GM23338 (cell line): ENCODE measurements at regions not wholly inside any gene's neighbourhood (a gene's known extent, or its start where the extent isn't known, plus 50 kb on each side); places are given as distances from the start of the nearest gene placed in this dataset.

Source experiments
- ATAC-seq: fragments of 200-7000 bp; cut with Tn5 transposase; 3 replicates; pipeline ENCODE4 v1.9.1; 2020
- DNase-seq: peaks from one replicate; pipeline ENCODE4 v3.0.0-alpha.2; 2015; ENCODE audit warnings: low spot score
- H2AFZ ChIP-seq: fragments of 200-600 bp; sonication (generic); 2 replicates; pipeline ENCODE4 v1.8.0; 2016; ENCODE audit warnings: antibody characterized with exemption, mild to moderate bottlenecking, moderate library complexity
- H3F3A ChIP-seq: fragments of 200-600 bp; sonication (generic); replicated peaks from 2 replicates; pipeline ENCODE4 v1.8.0; 2017; ENCODE audit warnings: antibody characterized with exemption, mixed run types, low read depth
- H3K27ac ChIP-seq: fragments of 200-600 bp; sonication (generic); 2 replicates; pipeline ENCODE4 v1.6.1; 2016; ENCODE audit warnings: low read depth
- H3K27me3 ChIP-seq: fragments of 200-600 bp; sonication (generic); 2 replicates; pipeline ENCODE4 v1.8.0; 2016; ENCODE audit warnings: mild to moderate bottlenecking, mixed run types, moderate library complexity; ENCODE audit not compliant: insufficient read depth
- H3K36me3 ChIP-seq: fragments of 200-600 bp; sonication (generic); 2 replicates; pipeline ENCODE4 v1.8.0; 2016; ENCODE audit warnings: mild to moderate bottlenecking; ENCODE audit not compliant: insufficient read depth
- H3K4me1 ChIP-seq: fragments of 200-600 bp; sonication (generic); 2 replicates; pipeline ENCODE4 v1.8.0; 2016; ENCODE audit warnings: mild to moderate bottlenecking, moderate library complexity; ENCODE audit not compliant: insufficient read depth
- H3K4me2 ChIP-seq: fragments of 200-600 bp; sonication (generic); 2 replicates; pipeline ENCODE4 v1.7.1; 2017; ENCODE audit warnings: mixed run types
- H3K4me3 ChIP-seq: fragments of 200-600 bp; sonication (generic); 2 replicates; pipeline ENCODE4 v1.6.1; 2016; ENCODE audit warnings: mixed run types
- H3K79me2 ChIP-seq: fragments of 200-600 bp; sonication (generic); replicated peaks from 2 replicates; pipeline ENCODE4 v1.8.0; 2017; ENCODE audit warnings: mild to moderate bottlenecking; ENCODE audit not compliant: insufficient read depth
- H3K9me2 ChIP-seq: fragments of 200-600 bp; sonication (generic); 2 replicates; pipeline ENCODE4 v1.8.0; 2017; ENCODE audit not compliant: insufficient read depth
- H4K20me1 ChIP-seq: fragments of 200-600 bp; sonication (generic); replicated peaks from 2 replicates; pipeline ENCODE4 v1.8.0; 2017; ENCODE audit warnings: mild to moderate bottlenecking; ENCODE audit not compliant: insufficient read depth
- H3K27ac Mint-ChIP-seq: 2 replicates; pipeline ENCODE4 v1.8.0; 2020; ENCODE audit warnings: inconsistent platforms, mild to moderate bottlenecking, moderate library complexity, mixed read lengths
- H3K27me3 Mint-ChIP-seq: 3 replicates; pipeline ENCODE4 v1.8.0; 2022; ENCODE audit warnings: low read depth, mild to moderate bottlenecking, moderate library complexity, mixed read lengths, inconsistent platforms; ENCODE audit not compliant: insufficient read depth, poor library complexity
- H3K36me3 Mint-ChIP-seq: 3 replicates; pipeline ENCODE4 v1.8.0; 2021; ENCODE audit warnings: low read depth, mild to moderate bottlenecking, inconsistent platforms, moderate library complexity, mixed read lengths
- H3K4me1 Mint-ChIP-seq: 3 replicates; pipeline ENCODE4 v1.8.0; 2020; ENCODE audit warnings: mild to moderate bottlenecking, inconsistent platforms, mixed read lengths
- H3K4me3 Mint-ChIP-seq: 3 replicates; pipeline ENCODE4 v1.8.0; 2021; ENCODE audit warnings: moderate library complexity, mild to moderate bottlenecking, inconsistent platforms, mixed read lengths
- H3K9me3 Mint-ChIP-seq: 3 replicates; pipeline ENCODE4 v1.8.0; 2020; ENCODE audit warnings: moderate library complexity, mild to moderate bottlenecking, inconsistent platforms, mixed read lengths
- CREB1 ChIP-seq: fragments of 250-450 bp; sonication (Bioruptor Pico); IDR thresholded peaks from 2 replicates; pipeline ENCODE4 v1.5.0; 2020; ENCODE audit warnings: low read depth, mild to moderate bottlenecking, moderate library complexity
- CTCF ChIP-seq, 2 experiments: fragments of 200-600 bp in 1 of 2; sonication (generic) in 1 of 2; conservative IDR thresholded peaks; 2 replicates each; pipeline versions ENCODE4 v1.5.1 to v1.6.1; 2016 to 2017; ENCODE audit warnings: antibody characterized with exemption in 2 of 2, low read depth in 2 of 2, mild to moderate bottlenecking in 2 of 2, moderate library complexity in 1 of 2
- ETS1 ChIP-seq: IDR thresholded peaks from 2 replicates; pipeline ENCODE4 v1.6.1; 2016; ENCODE audit warnings: antibody characterized with exemption
- EZH2 ChIP-seq: fragments of 200-600 bp; sonication (generic); IDR thresholded peaks from one replicate; pipeline ENCODE4 v1.8.0; 2017; ENCODE audit warnings: antibody characterized with exemption, mild to moderate bottlenecking, low read depth; ENCODE audit not compliant: unreplicated experiment
- EZH2phosphoT487 ChIP-seq: fragments of 200-600 bp; sonication (generic); IDR thresholded peaks from one replicate; pipeline ENCODE4 v1.8.1; 2018; ENCODE audit warnings: antibody characterized with exemption; ENCODE audit not compliant: unreplicated experiment
- JUNB ChIP-seq: IDR thresholded peaks from one replicate; pipeline ENCODE4 v1.6.1; 2016; ENCODE audit warnings: antibody characterized with exemption; ENCODE audit not compliant: unreplicated experiment
- NANOG ChIP-seq: IDR thresholded peaks from 2 replicates; pipeline ENCODE4 v1.6.1; 2016; ENCODE audit warnings: antibody characterized with exemption, borderline replicate concordance
- POLR2AphosphoS5 ChIP-seq: IDR thresholded peaks from 2 replicates; pipeline ENCODE4 v1.6.1; 2016; ENCODE audit warnings: antibody characterized with exemption, low read depth
- REST ChIP-seq: IDR thresholded peaks from one replicate; pipeline ENCODE4 v1.6.1; 2018; ENCODE audit warnings: antibody characterized with exemption; ENCODE audit not compliant: unreplicated experiment
- STAT1 ChIP-seq: IDR thresholded peaks from one replicate; pipeline ENCODE4 v1.6.1; 2016; ENCODE audit warnings: antibody characterized with exemption; ENCODE audit not compliant: unreplicated experiment
- ZNF114 ChIP-seq: fragments of 250-450 bp; sonication (Bioruptor Pico); IDR thresholded peaks from 2 replicates; pipeline ENCODE4 v1.5.0; 2020; ENCODE audit warnings: mild to moderate bottlenecking, moderate library complexity
- ZNF331 ChIP-seq: fragments of 250-450 bp; sonication (Bioruptor Pico); IDR thresholded peaks from 2 replicates; pipeline ENCODE4 v1.5.0; 2020; ENCODE audit warnings: low read depth, mild to moderate bottlenecking, moderate library complexity
- ZNF462 ChIP-seq: fragments of 250-450 bp; sonication (Bioruptor Pico); IDR thresholded peaks from 2 replicates; pipeline ENCODE4 v1.5.0; 2020; ENCODE audit warnings: mild to moderate bottlenecking, moderate library complexity

GRCh38 chr6:157768304-157768703 lies 54.7 kb upstream of the SNX9 start:
- Histone ChIP-seq H3K36me3 (no peaks in the 10 kb centered on the region), H3K4me3 (no peak overlapping the region), H3F3A (no peaks in the 10 kb centered on the region), H3K27ac (no peak overlapping the region), H3K79me2 (no peaks in the 10 kb centered on the region), H3K27me3 (no peaks in the 10 kb centered on the region), H3K9me2 (peaks cover 13% of the 10 kb centered on the region; the same call in 1 of the 2 replicates), H3K4me2 (no peak overlapping the region), H4K20me1 (no peaks in the 10 kb centered on the region), H2AFZ (no peak overlapping the region), H3K4me1 (peaks cover 8% of the 10 kb centered on the region)
- H3K4me1 Mint-ChIP-seq = peaks cover 36% of the 10 kb centered on the region
- DNase-seq = no peak
- no peak overlapping the region for H3K27ac Mint-ChIP-seq
- ATAC-seq = no peak
- TF ChIP-seq ZNF114 (no peak), POLR2AphosphoS5 (no peak), EZH2 (no peak), CTCF (conservative IDR thresholded peaks at IDR 0.05; ENCODE audit: low read depth in 2 of 2) (no peak), ETS1 (no peak), ZNF331 (CRISPR knock-in tag) (no peak), REST (no peak), NANOG (no peak), CREB1 (CRISPR knock-in tag) (no peak), EZH2phosphoT487 (no peak), JUNB (no peak), STAT1 (no peak), ZNF462 (CRISPR knock-in tag) (no peak)
- no peak overlapping the region for H3K4me3 Mint-ChIP-seq
- peaks cover 1% of the 10 kb centered on the region for H3K9me3 Mint-ChIP-seq
- peaks cover under 1% of the 10 kb centered on the region; the same call in 2 of the 3 replicates for H3K36me3 Mint-ChIP-seq
- peaks cover 2% of the 10 kb centered on the region for H3K27me3 Mint-ChIP-seq
